PFSK-1 (cell line): ENCODE measurements at regions not wholly inside any gene's neighbourhood (a gene's known extent, or its start where the extent isn't known, plus 50 kb on each side); places are given as distances from the start of the nearest gene placed in this dataset.

Source experiments
- POLR2AphosphoS5 ChIP-seq: IDR thresholded peaks from 2 replicates; pipeline ENCODE4 v1.6.1; 2012; ENCODE audit warnings: low read depth, mild to moderate bottlenecking, control low read depth, low read length, moderate library complexity
- REST ChIP-seq, 2 experiments: IDR thresholded peaks; 2 replicates each; pipeline versions ENCODE4 v1.6.1 to v1.8.0; 2011 to 2012; ENCODE audit warnings: low read depth in 2 of 2, low read length in 2 of 2, control low read depth in 1 of 2, inconsistent platforms in 1 of 2, mild to moderate bottlenecking in 1 of 2, moderate library complexity in 1 of 2; ENCODE audit not compliant: insufficient read depth in 1 of 2
- SIN3A ChIP-seq: IDR thresholded peaks from 2 replicates; pipeline ENCODE4 v1.6.1; 2012; ENCODE audit warnings: mild to moderate bottlenecking, low read length, moderate library complexity, borderline replicate concordance; ENCODE audit not compliant: insufficient read depth

GRCh38 chr2:81987370-81987769 is 1682.8 kb upstream of the LRRTM1 start:
- TF ChIP-seq REST (IDR thresholded peaks at IDR 0.05; ENCODE audit: insufficient read depth in 1 of 2, low read depth in 2 of 2, low read length in 2 of 2) (no peak), POLR2AphosphoS5 (no peak), SIN3A (no peak)
